ENCODE measurements at regions not wholly inside any gene's neighbourhood (a gene's known extent, or its start where the extent isn't known, plus 50 kb on each side); places are given as distances from the start of the nearest gene placed in this dataset.

GRCh38 chr10:63744060-63744941 lies 223.1 kb downstream of the REEP3 start:
- no peak for DNase-seq (ENCODE audit: low spot score)

- no peak for DNase-seq (ENCODE audit: low spot score)
These were observed 228.7 kb downstream of the REEP3 start for GRCh38 chr10:63749915-63750314.

GRCh38 chr10:63751836-63752235 lies 230.6 kb downstream of the REEP3 start:
- DNase-seq (ENCODE audit: low spot score) = no peak

- DNase-seq (ENCODE audit: low spot score) = no peak
These were observed 231.1 kb downstream of the REEP3 start for GRCh38 chr10:63752318-63752717.

- no peak for DNase-seq (ENCODE audit: low spot score)
These were observed 232.6 kb downstream of the REEP3 start for GRCh38 chr10:63753808-63754207.

GRCh38 chr10:63755441-63755840 lies 234.2 kb downstream of the REEP3 start:
- no peak for DNase-seq (ENCODE audit: low spot score)

GRCh38 chr10:63757067-63757466 lies 235.9 kb downstream of the REEP3 start:
- no peak for DNase-seq (ENCODE audit: low spot score)

- no peak for DNase-seq (ENCODE audit: low spot score)
These were observed 236.9 kb downstream of the REEP3 start for GRCh38 chr10:63758080-63758479.

GRCh38 chr10:63759335-63759734 lies 238.1 kb downstream of the REEP3 start:
- no peak for DNase-seq (ENCODE audit: low spot score)

GRCh38 chr10:63760034-63760707 lies 239.0 kb downstream of the REEP3 start:
- no peak for DNase-seq (ENCODE audit: low spot score)

- DNase-seq (ENCODE audit: low spot score) = no peak
These were observed 239.5 kb downstream of the REEP3 start for GRCh38 chr10:63760708-63761047.

- DNase-seq (ENCODE audit: low spot score) = peak; percentile 14
These were observed 240.0 kb downstream of the REEP3 start for GRCh38 chr10:63761243-63761642.

GRCh38 chr10:63763744-63764143 lies 242.5 kb downstream of the REEP3 start:
- DNase-seq (ENCODE audit: low spot score) = no peak

- DNase-seq (ENCODE audit: low spot score) = no peak
These were observed 243.9 kb downstream of the REEP3 start for GRCh38 chr10:63765126-63765525.

GRCh38 chr10:63766745-63767137 lies 245.5 kb downstream of the REEP3 start:
- no peak for DNase-seq (ENCODE audit: low spot score)

GRCh38 chr10:63767138-63767801 lies 246.1 kb downstream of the REEP3 start:
- no peak for DNase-seq (ENCODE audit: low spot score)

- no peak for DNase-seq (ENCODE audit: low spot score)
These were observed 248.2 kb downstream of the REEP3 start for GRCh38 chr10:63769367-63769766.

- no peak for DNase-seq (ENCODE audit: low spot score)
These were observed 249.3 kb downstream of the REEP3 start for GRCh38 chr10:63770523-63770922.

GRCh38 chr10:63772491-63772890 lies 251.3 kb downstream of the REEP3 start:
- DNase-seq (ENCODE audit: low spot score) = no peak

GRCh38 chr10:63773106-63773505 lies 251.9 kb downstream of the REEP3 start:
- DNase-seq (ENCODE audit: low spot score) = no peak

GRCh38 chr10:63773962-63774361 lies 252.8 kb downstream of the REEP3 start:
- DNase-seq (ENCODE audit: low spot score) = no peak

GRCh38 chr10:63780101-63780500 lies 258.9 kb downstream of the REEP3 start:
- DNase-seq (ENCODE audit: low spot score) = no peak

GRCh38 chr10:63781226-63781625 lies 260.0 kb downstream of the REEP3 start:
- no peak for DNase-seq (ENCODE audit: low spot score)

Data from H4 (cell line).